Fibroblast of lung (primary cell): ENCODE measurements at regions not wholly inside any gene's neighbourhood (a gene's known extent, or its start where the extent isn't known, plus 50 kb on each side); places are given as distances from the start of the nearest gene placed in this dataset.

Source experiments
- DNase-seq, 2 donors: peaks; one replicate each; pipeline versions ENCODE4 v3.0.0 to v3.0.0-alpha.2; 2010; ENCODE audit warnings: low read depth in 2 of 2
- H2AFZ ChIP-seq: 2 replicates; pipeline ENCODE4 v1.5.1; 2012; ENCODE audit warnings: low read length, control low read depth, inconsistent platforms
- H3K27ac ChIP-seq: 2 replicates; pipeline ENCODE4 v1.5.1; 2011; ENCODE audit warnings: low read length, control low read depth; ENCODE audit not compliant: insufficient read depth
- H3K27me3 ChIP-seq: 2 replicates; pipeline ENCODE4 v1.5.1; 2011; ENCODE audit warnings: mild to moderate bottlenecking, low read length; ENCODE audit not compliant: control insufficient read depth, insufficient read depth
- H3K36me3 ChIP-seq: 2 replicates; pipeline ENCODE4 v1.5.1; 2011; ENCODE audit warnings: low read length; ENCODE audit not compliant: control insufficient read depth, insufficient read depth
- H3K4me1 ChIP-seq: 2 replicates; pipeline ENCODE4 v1.5.1; 2011; ENCODE audit warnings: low read length; ENCODE audit not compliant: control insufficient read depth, insufficient read depth; ENCODE audit errors: extremely low read depth
- H3K4me2 ChIP-seq: 2 replicates; pipeline ENCODE4 v1.5.1; 2011; ENCODE audit warnings: low read length, control low read depth; ENCODE audit not compliant: insufficient read depth; ENCODE audit errors: extremely low read depth
- H3K4me3 ChIP-seq, 4 experiments: fragments of 200-600 bp in 1 of 4; sonication (generic) in 1 of 4; replicated peaks in 1 of 4; 2 replicates each; pipeline ENCODE4 v1.5.1; 2011 to 2016; ENCODE audit warnings: low read length in 4 of 4, low read depth in 3 of 4, mild to moderate bottlenecking in 3 of 4, control low read depth in 2 of 4, inconsistent platforms in 1 of 4, mixed read lengths in 1 of 4; ENCODE audit not compliant: insufficient read depth in 1 of 4; ENCODE audit errors: control extremely low read depth in 1 of 4
- H3K79me2 ChIP-seq: 2 replicates; pipeline ENCODE4 v1.5.1; 2012; ENCODE audit warnings: mild to moderate bottlenecking, low read length, inconsistent platforms; ENCODE audit not compliant: control insufficient read depth, insufficient read depth
- H3K9ac ChIP-seq: 2 replicates; pipeline ENCODE4 v1.5.1; 2011; ENCODE audit warnings: mild to moderate bottlenecking, low read length, control low read depth; ENCODE audit not compliant: insufficient read depth
- H3K9me3 ChIP-seq: 2 replicates; pipeline ENCODE4 v1.5.1; 2012; ENCODE audit warnings: low read depth, low read length; ENCODE audit not compliant: control insufficient read depth, insufficient read depth
- H4K20me1 ChIP-seq: 2 replicates; pipeline ENCODE4 v1.5.1; 2011; ENCODE audit warnings: low read length; ENCODE audit not compliant: control insufficient read depth, insufficient read depth; ENCODE audit errors: extremely low read depth
- EZH2 ChIP-seq: IDR thresholded peaks from 2 replicates; pipeline ENCODE4 v1.5.1; 2012; ENCODE audit warnings: low read length, control low read depth, mild to moderate bottlenecking; ENCODE audit errors: missing control alignments
- TF ChIP-seq, protein P1 (sequence below), 2 donors: IDR thresholded peaks in 1 of 2; conservative IDR thresholded peaks in 1 of 2; 1 replicate in 1 of 2; 2 replicates in 1 of 2; pipeline ENCODE4 v1.5.1; 2011 to 2012; ENCODE audit warnings: low read length in 2 of 2, control low read depth in 1 of 2, inconsistent platforms in 1 of 2, low read depth in 1 of 2, mild to moderate bottlenecking in 1 of 2

DNA sequence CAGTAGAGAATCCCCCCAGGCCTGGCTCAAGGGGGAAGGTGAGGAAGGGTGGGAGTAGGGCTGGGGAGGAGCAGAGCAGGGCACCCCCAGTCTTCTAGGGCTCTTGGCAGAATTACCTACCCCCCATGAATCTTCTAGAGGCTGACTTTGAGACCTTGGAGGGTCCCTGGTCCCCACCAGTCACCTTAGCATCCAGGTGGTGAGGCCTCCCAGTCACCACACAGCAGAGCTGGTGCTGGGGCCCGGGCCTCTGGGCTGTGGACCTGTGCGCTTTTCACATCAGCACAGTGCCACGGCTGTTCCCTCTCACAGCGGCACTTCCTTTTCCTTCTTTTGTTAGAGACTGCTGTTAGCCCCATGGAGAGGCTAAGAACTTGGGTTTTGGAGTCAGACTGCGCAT lies 148.6 kb upstream of the PITX1 start:
- no peak for DNase-seq
- Histone ChIP-seq H4K20me1 (no peaks in the 10 kb centered on the region), H3K79me2 (no peaks in the 10 kb centered on the region), H3K27me3 (peaks cover 5% of the 10 kb centered on the region), H3K4me2 (no peak overlapping the region), H3K36me3 (no peaks in the 10 kb centered on the region), H2AFZ (no peak overlapping the region), H3K27ac (no peak overlapping the region), H3K4me3 (no peak overlapping the region), H3K9me3 (no peaks in the 10 kb centered on the region), H3K4me1 (no peaks in the 10 kb centered on the region), H3K9ac (no peak overlapping the region)
- TF ChIP-seq, protein P1, sequence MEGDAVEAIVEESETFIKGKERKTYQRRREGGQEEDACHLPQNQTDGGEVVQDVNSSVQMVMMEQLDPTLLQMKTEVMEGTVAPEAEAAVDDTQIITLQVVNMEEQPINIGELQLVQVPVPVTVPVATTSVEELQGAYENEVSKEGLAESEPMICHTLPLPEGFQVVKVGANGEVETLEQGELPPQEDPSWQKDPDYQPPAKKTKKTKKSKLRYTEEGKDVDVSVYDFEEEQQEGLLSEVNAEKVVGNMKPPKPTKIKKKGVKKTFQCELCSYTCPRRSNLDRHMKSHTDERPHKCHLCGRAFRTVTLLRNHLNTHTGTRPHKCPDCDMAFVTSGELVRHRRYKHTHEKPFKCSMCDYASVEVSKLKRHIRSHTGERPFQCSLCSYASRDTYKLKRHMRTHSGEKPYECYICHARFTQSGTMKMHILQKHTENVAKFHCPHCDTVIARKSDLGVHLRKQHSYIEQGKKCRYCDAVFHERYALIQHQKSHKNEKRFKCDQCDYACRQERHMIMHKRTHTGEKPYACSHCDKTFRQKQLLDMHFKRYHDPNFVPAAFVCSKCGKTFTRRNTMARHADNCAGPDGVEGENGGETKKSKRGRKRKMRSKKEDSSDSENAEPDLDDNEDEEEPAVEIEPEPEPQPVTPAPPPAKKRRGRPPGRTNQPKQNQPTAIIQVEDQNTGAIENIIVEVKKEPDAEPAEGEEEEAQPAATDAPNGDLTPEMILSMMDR (conservative IDR thresholded peaks at IDR 0.05 in 1 of 2, IDR thresholded peaks at IDR 0.05 in 1 of 2; ENCODE audit: low read depth in 1 of 2, low read length in 2 of 2): no peak
- no peak for TF ChIP-seq EZH2

DNA sequence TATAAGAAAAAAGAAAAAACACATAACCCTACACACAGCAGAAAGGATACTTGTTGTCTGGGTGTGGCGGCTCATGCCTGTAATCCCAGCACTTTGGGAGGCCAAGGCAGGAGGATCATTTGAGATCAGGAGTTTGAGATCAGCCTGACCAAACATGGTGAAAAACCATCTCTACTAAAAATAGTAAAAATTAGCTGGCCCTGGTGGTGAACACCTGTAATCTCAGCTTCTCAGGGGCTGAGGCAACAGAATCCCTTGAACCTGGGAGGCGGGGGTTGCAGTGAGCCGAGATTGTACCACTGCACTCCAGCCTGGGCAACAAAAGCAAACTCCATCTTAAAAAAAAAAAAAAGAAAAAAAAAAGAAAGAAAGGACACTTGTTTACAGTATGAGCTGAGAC lies 147.6 kb upstream of the PITX1 start:
- H3K27ac ChIP-seq: no peak overlapping the region
- H3K4me1 ChIP-seq: no peaks in the 10 kb centered on the region
- peaks cover 7% of the 10 kb centered on the region for H3K27me3 ChIP-seq
- H4K20me1 ChIP-seq: no peaks in the 10 kb centered on the region
- no peak overlapping the region for H3K4me2 ChIP-seq
- H2AFZ ChIP-seq: no peak overlapping the region
- no peaks in the 10 kb centered on the region for H3K36me3 ChIP-seq
- no peak overlapping the region for H3K4me3 ChIP-seq
- H3K9me3 ChIP-seq: no peaks in the 10 kb centered on the region
- no peaks in the 10 kb centered on the region for H3K79me2 ChIP-seq
- no peak overlapping the region for H3K9ac ChIP-seq
- DNase-seq: no peak
- no peak for TF ChIP-seq EZH2
- TF ChIP-seq, protein P1 (conservative IDR thresholded peaks at IDR 0.05 in 1 of 2, IDR thresholded peaks at IDR 0.05 in 1 of 2; ENCODE audit: low read depth in 1 of 2, low read length in 2 of 2): no peak

GRCh38 chr5:135179308-135179980 lies 145.4 kb upstream of the PITX1 start:
- TF ChIP-seq, protein P1 (conservative IDR thresholded peaks at IDR 0.05 in 1 of 2, IDR thresholded peaks at IDR 0.05 in 1 of 2; ENCODE audit: low read depth in 1 of 2, low read length in 2 of 2): no peak
- no peak for TF ChIP-seq EZH2
- Histone ChIP-seq H3K4me2 (no peak overlapping the region), H4K20me1 (no peaks in the 10 kb centered on the region), H3K79me2 (no peaks in the 10 kb centered on the region), H3K4me3 (no peak overlapping the region), H3K27ac (no peak overlapping the region), H3K27me3 (peaks cover 7% of the 10 kb centered on the region), H3K9me3 (no peaks in the 10 kb centered on the region), H3K4me1 (no peaks in the 10 kb centered on the region), H3K9ac (no peak overlapping the region), H2AFZ (no peak overlapping the region), H3K36me3 (no peaks in the 10 kb centered on the region)
- no peak for DNase-seq
